DND-41 (cell line): ENCODE measurements at regions not wholly inside any gene's neighbourhood (a gene's known extent, or its start where the extent isn't known, plus 50 kb on each side); places are given as distances from the start of the nearest gene placed in this dataset.

Source experiments
- ATAC-seq: fragments of 200-7000 bp; cut with Tn5 transposase; 3 replicates; pipeline ENCODE4 v1.9.1; 2021; ENCODE audit warnings: low read depth; ENCODE audit not compliant: insufficient read depth
- DNase-seq: peaks from one replicate; pipeline ENCODE4 v3.0.0-alpha.2; 2020
- H2AFZ ChIP-seq: 2 replicates; pipeline ENCODE4 v1.6.0; 2012; ENCODE audit warnings: low read depth, low read length
- H3K27ac ChIP-seq: 2 replicates; pipeline ENCODE4 v1.5.1; 2012; ENCODE audit warnings: low read length, inconsistent platforms
- H3K27me3 ChIP-seq: fragments of 200-600 bp; sonication (generic); 2 replicates; pipeline ENCODE4 v1.6.0; 2012; ENCODE audit warnings: low read length, mild to moderate bottlenecking, inconsistent platforms; ENCODE audit not compliant: insufficient read depth, poor library complexity
- H3K36me3 ChIP-seq: 2 replicates; pipeline ENCODE4 v1.5.1; 2012; ENCODE audit warnings: low read length, inconsistent platforms; ENCODE audit not compliant: insufficient read depth
- H3K4me1 ChIP-seq: 2 replicates; pipeline ENCODE4 v1.5.1; 2012; ENCODE audit warnings: mild to moderate bottlenecking, low read length; ENCODE audit not compliant: insufficient read depth
- H3K4me2 ChIP-seq: 2 replicates; pipeline ENCODE4 v1.6.0; 2012; ENCODE audit warnings: mild to moderate bottlenecking, moderate library complexity, low read length, inconsistent platforms; ENCODE audit not compliant: insufficient read depth
- H3K4me3 ChIP-seq, 2 experiments: fragments of 200-600 bp in 1 of 2; shearing (Covaris generic) in 1 of 2; 2 replicates each; pipeline ENCODE4 v1.5.1; 2012 to 2016; ENCODE audit warnings: inconsistent platforms in 2 of 2, low read length in 2 of 2, mild to moderate bottlenecking in 2 of 2, low read depth in 1 of 2, moderate library complexity in 1 of 2
- H3K79me2 ChIP-seq: 2 replicates; pipeline ENCODE4 v1.6.0; 2012; ENCODE audit warnings: low read length, inconsistent platforms; ENCODE audit not compliant: insufficient read depth
- H3K9ac ChIP-seq: 2 replicates; pipeline ENCODE4 v1.6.0; 2012; ENCODE audit warnings: low read depth, mild to moderate bottlenecking, inconsistent platforms, low read length, moderate library complexity
- H3K9me3 ChIP-seq: 2 replicates; pipeline ENCODE4 v1.5.1; 2012; ENCODE audit warnings: low read length, moderate library complexity, mild to moderate bottlenecking, inconsistent platforms; ENCODE audit not compliant: insufficient read depth, severe bottlenecking
- H4K20me1 ChIP-seq: 2 replicates; pipeline ENCODE4 v1.6.0; 2012; ENCODE audit warnings: low read length; ENCODE audit not compliant: insufficient read depth
- EZH2 ChIP-seq: IDR thresholded peaks from 3 replicates; pipeline ENCODE4 v1.6.1; 2012; ENCODE audit warnings: borderline replicate concordance, low read depth, mild to moderate bottlenecking, moderate library complexity, low read length, inconsistent platforms; ENCODE audit not compliant: severe bottlenecking
- TF ChIP-seq, protein P1 (sequence below): IDR thresholded peaks from 2 replicates; pipeline ENCODE4 v1.5.1; 2012; ENCODE audit warnings: borderline replicate concordance, low read length, moderate library complexity, mild to moderate bottlenecking; ENCODE audit not compliant: poor library complexity, severe bottlenecking; ENCODE audit errors: extremely low read depth

DNA sequence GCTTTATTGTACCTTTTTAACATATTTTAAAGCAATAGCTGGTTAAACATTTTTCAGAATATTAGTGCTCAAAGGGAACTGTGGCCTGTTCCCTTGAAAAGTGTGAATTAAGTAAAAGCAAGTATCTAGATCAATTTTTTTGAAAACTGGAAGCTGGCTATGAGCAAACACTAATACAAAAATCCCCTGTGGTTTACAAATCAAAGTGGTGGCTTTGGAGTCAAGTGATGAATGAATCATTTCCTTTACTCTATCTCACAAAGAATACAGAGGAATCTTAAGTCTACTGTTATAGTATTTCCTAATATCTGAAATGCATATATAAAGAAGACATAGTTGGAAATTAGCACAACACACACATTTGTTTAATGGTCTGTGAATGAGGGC is 212.4 kb upstream of the C9orf72 start:
- H4K20me1 ChIP-seq = no peaks in the 10 kb centered on the region
- no peak overlapping the region for H2AFZ ChIP-seq
- H3K9me3 ChIP-seq = no peaks in the 10 kb centered on the region
- H3K36me3 ChIP-seq = no peaks in the 10 kb centered on the region
- H3K27me3 ChIP-seq = no peaks in the 10 kb centered on the region
- H3K27ac ChIP-seq = no peak overlapping the region
- H3K4me3 ChIP-seq = no peak overlapping the region
- no peak overlapping the region for H3K9ac ChIP-seq
- no peak for TF ChIP-seq EZH2
- TF ChIP-seq, protein P1, sequence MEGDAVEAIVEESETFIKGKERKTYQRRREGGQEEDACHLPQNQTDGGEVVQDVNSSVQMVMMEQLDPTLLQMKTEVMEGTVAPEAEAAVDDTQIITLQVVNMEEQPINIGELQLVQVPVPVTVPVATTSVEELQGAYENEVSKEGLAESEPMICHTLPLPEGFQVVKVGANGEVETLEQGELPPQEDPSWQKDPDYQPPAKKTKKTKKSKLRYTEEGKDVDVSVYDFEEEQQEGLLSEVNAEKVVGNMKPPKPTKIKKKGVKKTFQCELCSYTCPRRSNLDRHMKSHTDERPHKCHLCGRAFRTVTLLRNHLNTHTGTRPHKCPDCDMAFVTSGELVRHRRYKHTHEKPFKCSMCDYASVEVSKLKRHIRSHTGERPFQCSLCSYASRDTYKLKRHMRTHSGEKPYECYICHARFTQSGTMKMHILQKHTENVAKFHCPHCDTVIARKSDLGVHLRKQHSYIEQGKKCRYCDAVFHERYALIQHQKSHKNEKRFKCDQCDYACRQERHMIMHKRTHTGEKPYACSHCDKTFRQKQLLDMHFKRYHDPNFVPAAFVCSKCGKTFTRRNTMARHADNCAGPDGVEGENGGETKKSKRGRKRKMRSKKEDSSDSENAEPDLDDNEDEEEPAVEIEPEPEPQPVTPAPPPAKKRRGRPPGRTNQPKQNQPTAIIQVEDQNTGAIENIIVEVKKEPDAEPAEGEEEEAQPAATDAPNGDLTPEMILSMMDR = no peak
- H3K79me2 ChIP-seq = no peaks in the 10 kb centered on the region
- no peaks in the 10 kb centered on the region for H3K4me1 ChIP-seq
- DNase-seq (no peak), ATAC-seq (no peak)
- H3K4me2 ChIP-seq = no peak overlapping the region

DNA sequence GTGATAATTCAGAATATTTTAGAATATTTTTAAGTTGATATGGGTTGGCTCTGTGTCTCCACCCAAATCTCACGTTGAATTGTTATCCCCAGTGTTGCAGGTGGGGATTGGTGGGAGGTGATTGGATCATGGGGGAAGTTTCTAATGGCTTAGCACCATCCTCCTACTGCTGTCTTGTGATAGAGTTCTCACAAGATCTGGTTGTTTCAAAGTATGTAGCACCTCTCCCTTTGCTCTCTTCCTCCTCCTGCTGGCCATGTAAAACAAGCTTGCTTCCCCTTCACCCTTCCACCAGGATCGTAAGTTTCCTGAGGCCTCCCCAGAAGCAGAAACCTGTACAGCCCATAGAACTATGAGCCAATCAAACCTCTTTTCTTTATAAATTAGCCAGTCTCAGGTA is 214.6 kb upstream of the C9orf72 start:
- DNase-seq = no peak
- Histone ChIP-seq H3K9ac (no peak overlapping the region), H3K4me3 (no peak overlapping the region), H3K4me1 (no peaks in the 10 kb centered on the region), H3K27me3 (no peaks in the 10 kb centered on the region), H3K79me2 (no peaks in the 10 kb centered on the region), H3K4me2 (no peak overlapping the region), H3K36me3 (no peaks in the 10 kb centered on the region), H3K9me3 (no peaks in the 10 kb centered on the region), H2AFZ (no peak overlapping the region), H4K20me1 (no peaks in the 10 kb centered on the region), H3K27ac (no peak overlapping the region)
- ATAC-seq = no peak
- no peak for TF ChIP-seq EZH2
- TF ChIP-seq, protein P1 = peak; percentile 14

DNA sequence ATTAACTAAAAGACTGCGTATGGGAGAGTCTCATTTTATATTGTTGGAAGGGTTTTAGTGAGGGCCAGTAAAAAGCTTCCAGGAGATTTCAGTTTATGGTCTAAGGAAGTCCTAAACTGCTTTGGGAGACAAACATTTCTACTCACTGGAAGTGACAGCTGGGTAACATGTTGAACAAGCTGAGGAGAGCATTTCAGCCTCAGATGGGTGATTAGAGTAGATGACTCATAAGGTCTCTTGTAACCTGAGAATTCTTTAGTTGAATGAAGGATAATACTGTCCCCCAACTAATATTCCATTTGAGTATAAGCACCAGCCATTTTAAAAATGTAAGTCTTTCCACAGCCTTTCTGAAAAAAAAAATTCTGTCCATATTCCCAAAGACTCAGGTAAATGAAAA is 218.0 kb upstream of the C9orf72 start:
- no peaks in the 10 kb centered on the region for H3K36me3 ChIP-seq
- DNase-seq (no peak), ATAC-seq (no peak)
- no peaks in the 10 kb centered on the region for H3K27me3 ChIP-seq
- no peak overlapping the region for H3K9ac ChIP-seq
- H3K4me1 ChIP-seq = no peaks in the 10 kb centered on the region
- H3K27ac ChIP-seq = no peak overlapping the region
- H3K4me3 ChIP-seq = no peak overlapping the region
- H3K9me3 ChIP-seq = no peaks in the 10 kb centered on the region
- H2AFZ ChIP-seq = no peak overlapping the region
- H3K4me2 ChIP-seq = no peak overlapping the region
- no peaks in the 10 kb centered on the region for H3K79me2 ChIP-seq
- no peaks in the 10 kb centered on the region for H4K20me1 ChIP-seq
- TF ChIP-seq EZH2 = no peak
- TF ChIP-seq, protein P1 = no peak

GRCh38 chr9:27792971-27793689 is 219.8 kb upstream of the C9orf72 start:
- H3K36me3 ChIP-seq = no peaks in the 10 kb centered on the region
- H3K79me2 ChIP-seq = no peaks in the 10 kb centered on the region
- no peaks in the 10 kb centered on the region for H3K4me1 ChIP-seq
- H3K4me2 ChIP-seq = no peak overlapping the region
- H3K27ac ChIP-seq = no peak overlapping the region
- ATAC-seq (no peak), DNase-seq (no peak)
- H2AFZ ChIP-seq = no peak overlapping the region
- no peaks in the 10 kb centered on the region for H3K27me3 ChIP-seq
- H3K9ac ChIP-seq = no peak overlapping the region
- no peak for TF ChIP-seq EZH2
- TF ChIP-seq, protein P1 = no peak
- H3K4me3 ChIP-seq = no peak overlapping the region
- no peaks in the 10 kb centered on the region for H3K9me3 ChIP-seq
- no peaks in the 10 kb centered on the region for H4K20me1 ChIP-seq
